Endothelial cell of umbilical vein (primary cell): ENCODE measurements at regions not wholly inside any gene's neighbourhood (a gene's known extent, or its start where the extent isn't known, plus 50 kb on each side); places are given as distances from the start of the nearest gene placed in this dataset.

Source experiments
- BruUV-seq: library from RNA; stranded (reverse); fragments of 400-500 nt; replicated peaks from 2 replicates; lab custom pipeline; 2021; lab: Mats Ljungman, UMichigan
- CTCF ChIA-PET: fragments of 300-600, 350-600 bp; sonication (Branson Sonifier 250); formaldehyde crosslinking; loops from one replicate; lab custom pipeline; 2021; ENCODE audit warnings: antibody characterized with exemption, inconsistent platforms; lab: Charles Lee
- POLR2A ChIA-PET: fragments of 300-600, 350-600 bp; sonication (Branson Sonifier 250); formaldehyde crosslinking; loops from one replicate; lab custom pipeline; 2021; ENCODE audit warnings: antibody characterized with exemption, inconsistent platforms; lab: Charles Lee
- DNase-seq: peaks from one replicate; pipeline ENCODE4 v3.0.0-alpha.2; 2011; ENCODE audit warnings: low read depth, low spot score
- FAIRE-seq: peaks from 2 replicates; lab custom pipeline; 2011; peaks lifted over from hg19 to GRCh38; lab: Jason Lieb, UNC
- H2AFZ ChIP-seq: 2 replicates; pipeline ENCODE4 v1.6.0; 2012; ENCODE audit warnings: low read depth, low read length, control low read depth, inconsistent platforms
- H3K27ac ChIP-seq: 2 replicates; pipeline ENCODE4 v1.5.1; 2011; ENCODE audit warnings: low read depth, mild to moderate bottlenecking, control low read depth, low read length, moderate library complexity; ENCODE audit not compliant: insufficient read depth
- H3K27me3 ChIP-seq, 2 experiments: 2 replicates each; pipeline versions ENCODE4 v1.6.0 to v1.6.1; 2011; ENCODE audit warnings: low read length in 2 of 2, mixed read lengths in 1 of 2; ENCODE audit not compliant: control insufficient read depth in 2 of 2, insufficient read depth in 2 of 2
- H3K36me3 ChIP-seq, 2 experiments: 2 replicates in 1 of 2; 3 replicates in 1 of 2; pipeline ENCODE4 v1.5.1; 2011; ENCODE audit warnings: low read length in 2 of 2, mild to moderate bottlenecking in 1 of 2, moderate library complexity in 1 of 2; ENCODE audit not compliant: control insufficient read depth in 2 of 2, insufficient read depth in 2 of 2; ENCODE audit errors: extremely low read depth in 1 of 2
- H3K4me1 ChIP-seq: 3 replicates; pipeline ENCODE4 v1.5.1; 2011; ENCODE audit warnings: mild to moderate bottlenecking, low read length; ENCODE audit not compliant: control insufficient read depth, insufficient read depth; ENCODE audit errors: extremely low read depth
- H3K4me2 ChIP-seq: 2 replicates; pipeline ENCODE4 v1.6.1; 2011; ENCODE audit warnings: low read length, control low read depth, mixed read lengths; ENCODE audit not compliant: insufficient read depth
- H3K4me3 ChIP-seq, 3 experiments: fragments of 200-600 bp in 1 of 3; sonication (generic), shearing (Covaris generic) in 1 of 3; replicated peaks in 1 of 3; 2 replicates each; pipeline ENCODE4 v1.5.1; 2011 to 2016; ENCODE audit warnings: control low read depth in 3 of 3, low read length in 3 of 3, mild to moderate bottlenecking in 2 of 3, inconsistent platforms in 1 of 3, low read depth in 1 of 3, moderate library complexity in 1 of 3; ENCODE audit not compliant: insufficient read depth in 1 of 3
- H3K79me2 ChIP-seq: 2 replicates; pipeline ENCODE4 v1.6.0; 2012; ENCODE audit warnings: low read length, inconsistent platforms; ENCODE audit not compliant: control insufficient read depth, insufficient read depth
- H3K9ac ChIP-seq: replicated peaks from 2 replicates; pipeline ENCODE3; 2011; ENCODE audit warnings: low read length, control low read depth; ENCODE audit not compliant: insufficient read depth; ENCODE audit errors: extremely low read depth
- H3K9me1 ChIP-seq: replicated peaks from 3 replicates; pipeline ENCODE4 v1.6.0; 2011; ENCODE audit warnings: mild to moderate bottlenecking, low read length; ENCODE audit not compliant: control insufficient read depth, insufficient read depth; ENCODE audit errors: extremely low read depth
- H3K9me3 ChIP-seq: replicated peaks from 2 replicates; pipeline ENCODE4 v1.5.1; 2012; ENCODE audit warnings: low read length, inconsistent platforms; ENCODE audit not compliant: control insufficient read depth, insufficient read depth
- H4K20me1 ChIP-seq: replicated peaks from 2 replicates; pipeline ENCODE3; 2011; ENCODE audit warnings: mild to moderate bottlenecking, low read length; ENCODE audit not compliant: control insufficient read depth, insufficient read depth; ENCODE audit errors: extremely low read depth
- CTCF ChIP-seq, 2 donors: IDR thresholded peaks; 1 replicate in 1 of 2; 2 replicates in 1 of 2; pipeline ENCODE4 v1.5.1; 2011; ENCODE audit warnings: low read length in 2 of 2, mild to moderate bottlenecking in 2 of 2, moderate library complexity in 2 of 2, control low read depth in 1 of 2, inconsistent platforms in 1 of 2, low read depth in 1 of 2; ENCODE audit not compliant: insufficient read depth in 1 of 2; ENCODE audit errors: extremely low read depth in 1 of 2
- EZH2 ChIP-seq: IDR thresholded peaks from 2 replicates; pipeline ENCODE4 v1.6.1; 2012; ENCODE audit warnings: borderline replicate concordance, low read depth, mild to moderate bottlenecking, moderate library complexity, low read length, inconsistent platforms; ENCODE audit not compliant: severe bottlenecking
- FOS ChIP-seq: IDR thresholded peaks from 2 replicates; pipeline ENCODE4 v1.6.1; 2011; ENCODE audit warnings: mild to moderate bottlenecking, low read length, moderate library complexity, borderline replicate concordance; ENCODE audit not compliant: insufficient read depth
- GATA2 ChIP-seq: IDR thresholded peaks from 2 replicates; pipeline ENCODE4 v1.7.0; 2011; ENCODE audit warnings: low read depth, mild to moderate bottlenecking, moderate library complexity, mixed read lengths, low read length; ENCODE audit not compliant: insufficient read length, insufficient read depth
- JUN ChIP-seq: IDR thresholded peaks from 2 replicates; pipeline ENCODE4 v1.6.1; 2011; ENCODE audit warnings: borderline replicate concordance, low read depth; ENCODE audit not compliant: insufficient read length, insufficient read depth
- MYC ChIP-seq: IDR thresholded peaks from one replicate; pipeline ENCODE4 v1.6.1; 2011; ENCODE audit warnings: mild to moderate bottlenecking, low read depth, low read length
- POLR2A ChIP-seq: IDR thresholded peaks from 2 replicates; pipeline ENCODE4 v1.6.1; 2012; ENCODE audit warnings: low read depth, mild to moderate bottlenecking, control low read depth, low read length
- POLR2AphosphoS5 ChIP-seq: IDR thresholded peaks from 2 replicates; pipeline ENCODE4 v1.6.1; 2012; ENCODE audit warnings: low read depth, mild to moderate bottlenecking, control low read depth, low read length, moderate library complexity; ENCODE audit not compliant: insufficient read depth
- dilution Hi-C: fragments of 300-500 bp; cut with MboI; formaldehyde crosslinking; loops from one replicate; pipeline ENCODE4 v1.15.0; 2019; ENCODE audit warnings: low sequenced_read_pairs; ENCODE audit not compliant: extremely low pct_ligation_motif_present
- intact Hi-C: fragments of 100-400 bp; cut with micrococcal nuclease; formaldehyde crosslinking; loops from one replicate; pipeline ENCODE4 v1.10.0; 2022
- TF ChIP-seq, protein P1 (sequence below): IDR thresholded peaks from 2 replicates; pipeline ENCODE4 v1.6.1; 2011; ENCODE audit not compliant: insufficient read depth, insufficient read length

DNA sequence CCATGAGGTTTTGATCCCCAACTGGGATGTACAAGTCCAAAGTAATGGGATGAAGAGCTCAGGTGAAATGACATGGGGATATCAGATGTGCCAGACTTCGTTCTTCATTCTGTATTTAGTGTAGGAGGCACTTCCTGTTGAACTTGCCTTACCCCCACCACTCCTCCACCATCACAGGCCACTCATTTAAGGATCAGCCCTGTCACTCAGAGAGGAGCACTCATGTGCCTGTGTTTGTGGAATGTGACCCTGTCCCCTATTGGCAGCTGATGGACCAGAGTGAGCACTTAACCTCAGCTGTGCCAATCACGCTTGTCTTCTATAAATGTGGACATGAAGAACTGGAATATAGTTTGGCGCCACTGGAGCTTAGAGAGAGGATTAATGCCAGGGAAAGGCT lies 91.4 kb upstream of the CTTNBP2NL start:
- H3K4me3 ChIP-seq = no peak overlapping the region
- peaks cover 7 to 15% of the 10 kb centered on the region in 2 experiments for H3K27me3 ChIP-seq
- H4K20me1 ChIP-seq = no peaks in the 10 kb centered on the region
- H3K4me1 ChIP-seq = no peaks in the 10 kb centered on the region
- CTCF ChIA-PET = interaction anchor here (1.9 kb wide), 1 partner anchor 32 kb away, joined by 8 read pairs; no protein-coding TSS in a partner anchor
- DNase-seq = no peak
- POLR2A ChIA-PET = no interaction called here
- H3K9me3 ChIP-seq = no peaks in the 10 kb centered on the region
- H3K27ac ChIP-seq = no peak overlapping the region
- no peak for FAIRE-seq
- dilution Hi-C loops = no loop called here
- no peak overlapping the region for H3K4me2 ChIP-seq
- intact Hi-C loops = no loop called here
- no peaks in the 10 kb centered on the region for H3K79me2 ChIP-seq
- H3K9me1 ChIP-seq = no peaks in the 10 kb centered on the region
- H3K9ac ChIP-seq = no peak overlapping the region
- TF ChIP-seq, protein P1, sequence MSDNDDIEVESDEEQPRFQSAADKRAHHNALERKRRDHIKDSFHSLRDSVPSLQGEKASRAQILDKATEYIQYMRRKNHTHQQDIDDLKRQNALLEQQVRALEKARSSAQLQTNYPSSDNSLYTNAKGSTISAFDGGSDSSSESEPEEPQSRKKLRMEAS = no peak
- no peak for TF ChIP-seq GATA2
- TF ChIP-seq JUN = no peak
- no peak for TF ChIP-seq FOS
- TF ChIP-seq EZH2 = no peak
- no peak overlapping the region for H2AFZ ChIP-seq
- BruUV-seq = no TSS peak
- H3K36me3 ChIP-seq = no peaks in the 10 kb centered on the region

DNA sequence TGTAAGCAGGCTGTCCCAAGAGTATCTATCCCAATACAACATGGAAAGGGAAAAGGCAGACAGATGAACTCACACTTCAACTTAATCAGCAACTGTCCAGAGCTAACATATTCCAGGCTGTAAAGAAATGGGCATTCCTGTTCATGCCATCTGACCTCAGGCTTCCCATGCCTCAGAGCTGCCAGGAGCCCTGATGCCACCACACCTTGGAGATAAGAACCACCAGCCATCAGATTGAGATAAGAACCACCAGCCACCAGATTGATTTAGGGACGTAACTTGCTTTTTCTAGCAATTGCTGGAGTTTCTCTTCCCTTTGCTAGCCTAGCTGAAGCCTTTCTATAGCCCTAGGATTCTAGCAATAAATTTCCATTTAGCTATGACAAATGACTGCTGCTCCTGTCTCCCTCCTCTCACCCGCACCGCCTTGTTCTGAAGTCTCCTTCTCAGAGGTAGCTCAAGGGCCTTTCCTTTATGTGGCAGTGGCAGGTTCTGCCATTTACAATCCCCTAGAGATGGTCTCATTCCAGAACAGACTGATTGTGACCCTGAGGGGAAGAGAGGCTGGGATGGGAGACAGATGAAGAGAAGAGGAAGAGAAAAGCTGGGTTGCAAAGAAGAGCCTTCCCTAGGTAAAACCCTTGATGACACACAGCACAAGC lies 88.0 kb upstream of the CTTNBP2NL start:
- H3K27ac ChIP-seq = no peak overlapping the region
- peaks cover 7 to 13% of the 10 kb centered on the region in 2 experiments for H3K27me3 ChIP-seq
- FAIRE-seq = no peak
- no peaks in the 10 kb centered on the region for H3K9me3 ChIP-seq
- H3K4me3 ChIP-seq = no peak overlapping the region
- ChIA-PET CTCF (interaction anchor here (1.1 to 6.2 kb wide), 4 partner anchors 9 to 28 kb away, joined by 3 to 43 read pairs (median 4); no protein-coding TSS in a partner anchor), POLR2A (no interaction called here)
- no peak overlapping the region for H3K4me2 ChIP-seq
- no peaks in the 10 kb centered on the region for H3K9me1 ChIP-seq
- no peaks in the 10 kb centered on the region for H3K4me1 ChIP-seq
- H3K79me2 ChIP-seq = no peaks in the 10 kb centered on the region
- dilution Hi-C loops = no loop called here
- H2AFZ ChIP-seq = no peak overlapping the region
- no peaks in the 10 kb centered on the region for H3K36me3 ChIP-seq
- intact Hi-C loops = no loop called here
- TF ChIP-seq CTCF (IDR thresholded peaks at IDR 0.05; ENCODE audit: extremely low read depth in 1 of 2, insufficient read depth in 1 of 2, low read depth in 1 of 2, low read length in 2 of 2) = no peak
- no peak for TF ChIP-seq GATA2
- TF ChIP-seq JUN = no peak
- no peak for TF ChIP-seq POLR2AphosphoS5
- TF ChIP-seq, protein P1 = no peak
- TF ChIP-seq FOS = no peak
- TF ChIP-seq POLR2A = no peak
- no peak for TF ChIP-seq EZH2
- TF ChIP-seq MYC = no peak
- BruUV-seq = no TSS peak
- H4K20me1 ChIP-seq = no peaks in the 10 kb centered on the region
- no peak for DNase-seq
- H3K9ac ChIP-seq = no peak overlapping the region
